Activated T-cell treated with anti-CD3 and anti-CD28 coated beads, Interleukin-2, amount 50 U/mL, for 48 hours (primary cell): ENCODE measurements at regions not wholly inside any gene's neighbourhood (a gene's known extent, or its start where the extent isn't known, plus 50 kb on each side); places are given as distances from the start of the nearest gene placed in this dataset.
"Not testable (repeated sequence)": the region's sequence is repeated elsewhere in the genome, so short reads cannot be mapped to it uniquely, and the experiment has no call there.

Experiments
- DNase-seq, 2 experiments: peaks; one replicate each; pipeline ENCODE4 v3.0.0-alpha.2; 2020

- DNase-seq = no peak
Measured at GRCh38 chr5:108696951-108697715, 50.6 kb upstream of the FER start.

- no peak for DNase-seq
Measured at GRCh38 chr5:108696407-108696806, 51.3 kb upstream of the FER start.

- DNase-seq = no peak
Measured at GRCh38 chr5:108688485-108688884, 59.2 kb upstream of the FER start.

GRCh38 chr5:108687595-108688200, 60.0 kb upstream of the FER start:
- DNase-seq = no peak

- DNase-seq = no peak
Measured at GRCh38 chr5:108686676-108687075, 61.0 kb upstream of the FER start.

GRCh38 chr5:108685448-108686216, 62.1 kb upstream of the FER start:
- DNase-seq = not testable (repeated sequence)

GRCh38 chr5:108681079-108681921, 66.4 kb upstream of the FER start:
- no peak for DNase-seq

- DNase-seq = no peak
Measured at GRCh38 chr5:108678091-108678490, 69.6 kb upstream of the FER start.

- DNase-seq = no peak
Measured at GRCh38 chr5:108675736-108676135, 72.0 kb upstream of the FER start.

- no peak for DNase-seq
Measured at GRCh38 chr5:108672639-108673038, 75.1 kb upstream of the FER start.

- DNase-seq = no peak
Measured at GRCh38 chr5:108670591-108671289, 77.0 kb upstream of the FER start.

- no peak for DNase-seq
Measured at GRCh38 chr5:108669462-108669861, 78.2 kb upstream of the FER start.

- no peak for DNase-seq
Measured at GRCh38 chr5:108661590-108662219, 86.0 kb upstream of the FER start.

GRCh38 chr5:108661024-108661423, 86.7 kb upstream of the FER start:
- DNase-seq = no peak

GRCh38 chr5:108660291-108660690, 87.4 kb upstream of the FER start:
- DNase-seq = no peak

GRCh38 chr5:108659531-108659930, 88.2 kb upstream of the FER start:
- DNase-seq = no peak

- no peak for DNase-seq
Measured at GRCh38 chr5:108655750-108656450, 91.8 kb upstream of the FER start.

GRCh38 chr5:108654051-108654450, 93.6 kb upstream of the FER start:
- no peak for DNase-seq

GRCh38 chr5:108653201-108653600, 94.5 kb upstream of the FER start:
- DNase-seq = no peak

GRCh38 chr5:108650997-108651396, 96.7 kb upstream of the FER start:
- DNase-seq = no peak

GRCh38 chr5:108649646-108650045, 98.1 kb upstream of the FER start:
- DNase-seq = no peak
